ENCODE measurements at regions not wholly inside any gene's neighbourhood (a gene's known extent, or its start where the extent isn't known, plus 50 kb on each side); places are given as distances from the start of the nearest gene placed in this dataset.

DNA sequence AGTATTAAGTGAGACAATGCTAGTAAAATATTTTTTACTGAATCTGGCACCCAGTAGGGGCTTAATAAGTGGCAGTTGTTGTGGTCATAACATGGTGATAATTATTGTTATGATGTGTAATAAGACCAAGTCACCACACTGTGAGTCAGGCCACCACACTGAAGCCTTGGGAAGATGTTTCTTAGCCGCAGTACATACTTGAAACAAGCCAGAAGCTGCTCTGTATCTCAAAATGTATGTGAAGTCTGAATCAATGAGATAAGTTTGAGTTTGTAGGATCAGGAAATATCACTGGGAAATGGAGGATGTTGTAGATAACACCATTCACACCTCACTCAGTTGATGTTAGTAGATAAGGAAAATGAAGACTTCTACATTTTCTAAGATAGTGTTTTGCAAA, 51.3 kb upstream of the PTPN3 start:
- no peak for DNase-seq

DNA sequence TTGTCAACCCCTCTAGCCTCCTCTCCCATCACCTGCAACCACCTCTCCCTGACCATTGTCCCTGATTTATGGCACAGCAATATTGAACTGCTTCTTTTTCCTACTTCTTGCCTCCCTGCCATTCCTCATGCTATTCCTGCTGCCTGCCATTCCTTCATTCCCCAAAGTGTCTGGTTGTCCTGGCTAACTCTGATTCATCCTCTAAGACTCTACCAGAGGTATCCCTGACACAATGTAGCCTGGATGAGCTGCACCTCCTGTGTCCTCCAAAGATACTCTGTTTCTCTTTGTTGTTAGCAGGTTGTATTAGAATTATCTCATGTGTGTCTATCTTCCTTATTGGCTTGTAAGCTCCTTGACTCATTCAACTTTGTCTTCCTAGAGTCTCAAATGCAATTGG, 53.5 kb upstream of the PTPN3 start:
- no peak for DNase-seq

DNA sequence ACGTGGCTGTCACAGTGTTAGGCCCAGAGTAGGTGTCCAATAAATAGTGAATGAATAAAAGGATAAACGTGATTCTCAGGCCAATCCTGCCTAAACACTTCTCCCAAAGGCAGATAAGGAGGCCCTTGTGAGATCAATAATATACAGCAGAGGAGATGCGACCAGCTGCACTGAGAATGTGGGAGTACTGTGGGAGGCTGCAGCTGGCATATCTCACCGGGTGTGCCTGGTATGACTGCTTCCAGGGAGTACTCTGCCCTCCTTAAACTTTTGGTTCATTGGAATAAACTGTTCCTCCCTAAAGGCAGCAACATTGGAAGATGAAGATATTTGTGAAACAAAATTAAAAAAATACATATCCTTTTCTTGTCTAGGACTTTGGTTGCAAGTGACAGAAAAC, 57.1 kb upstream of the PTPN3 start:
- no peak for DNase-seq

DNA sequence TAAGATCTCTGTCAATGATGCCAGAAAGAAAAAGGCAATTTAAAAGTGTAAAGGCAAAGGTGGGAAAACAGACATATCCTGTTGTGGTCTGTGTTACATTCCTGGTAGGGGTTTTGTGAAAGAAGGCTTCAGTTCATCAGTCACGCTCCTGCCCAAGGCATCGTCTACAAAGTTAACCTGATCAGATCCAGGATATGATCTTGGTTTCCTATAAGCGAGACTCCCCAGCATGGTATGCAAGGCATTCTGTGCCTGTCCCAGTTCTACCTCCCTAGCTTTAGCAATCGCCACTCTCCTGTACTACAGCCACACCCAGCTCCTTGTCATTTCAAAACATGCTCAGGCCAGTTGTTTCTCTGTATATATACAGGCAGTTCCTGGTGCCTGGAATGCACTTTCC, 58.0 kb upstream of the PTPN3 start:
- no peak for DNase-seq

DNA sequence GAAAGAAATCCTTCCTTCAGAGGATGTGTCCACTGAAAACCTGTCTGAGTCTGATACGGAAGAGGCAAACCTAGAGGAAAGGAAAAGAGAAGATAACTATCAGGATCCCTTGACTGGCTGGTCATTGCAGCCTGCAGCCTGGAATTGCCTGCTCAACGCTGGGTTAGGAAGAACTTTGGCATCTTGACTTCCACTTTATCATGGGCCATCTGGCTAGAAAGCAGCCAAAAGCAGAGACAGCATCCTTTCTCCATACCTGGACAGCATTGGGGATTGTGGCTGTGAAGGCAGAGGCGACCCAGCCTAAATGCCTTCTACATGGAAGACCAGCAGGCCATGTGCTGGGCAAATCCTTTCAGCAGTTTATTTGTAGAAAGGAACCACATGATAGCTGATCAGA, 58.7 kb upstream of the PTPN3 start:
- no peak for DNase-seq

DNA sequence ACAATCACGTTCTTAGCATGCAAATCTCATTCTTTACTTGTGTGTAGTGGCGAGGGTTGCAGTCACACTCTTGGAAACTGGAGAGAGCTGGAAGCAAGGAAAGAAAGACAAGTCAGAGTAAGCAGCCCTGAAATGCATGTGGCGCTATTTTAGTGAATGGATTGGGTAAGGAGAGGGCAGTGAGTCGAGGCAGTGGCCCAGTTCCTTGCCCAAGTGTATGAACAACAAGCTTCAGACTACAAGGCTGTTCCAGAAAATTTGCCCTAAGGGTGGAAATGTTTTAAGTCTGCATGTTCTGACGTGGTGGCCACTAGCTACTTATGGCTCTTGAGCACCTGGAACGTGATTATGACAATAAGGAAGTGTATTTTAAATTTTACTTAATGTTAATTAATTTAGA, 59.4 kb upstream of the PTPN3 start:
- DNase-seq: no peak

DNA sequence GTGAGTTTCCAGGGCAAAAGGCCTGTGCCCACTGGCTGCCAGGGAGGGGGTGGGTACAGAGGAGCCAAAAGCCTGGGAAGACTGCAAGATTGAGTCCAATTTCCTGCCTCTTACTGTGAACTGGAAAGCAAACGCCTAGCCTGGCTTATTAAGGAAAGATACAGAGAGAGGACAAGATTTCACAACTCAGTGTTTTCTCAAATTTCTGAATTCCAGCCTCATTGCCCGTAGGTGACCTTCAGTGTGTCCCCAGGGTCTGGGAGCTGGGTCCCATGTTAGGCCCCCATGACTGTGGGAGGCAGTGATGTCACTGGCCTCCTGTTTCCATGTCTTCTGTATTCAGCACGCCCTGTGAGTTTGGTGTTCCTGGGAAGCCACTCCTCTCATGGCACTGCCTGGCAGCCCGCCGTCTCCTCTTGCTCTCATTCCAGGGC, 60.6 kb upstream of the PTPN3 start:
- no peak for DNase-seq

DNA sequence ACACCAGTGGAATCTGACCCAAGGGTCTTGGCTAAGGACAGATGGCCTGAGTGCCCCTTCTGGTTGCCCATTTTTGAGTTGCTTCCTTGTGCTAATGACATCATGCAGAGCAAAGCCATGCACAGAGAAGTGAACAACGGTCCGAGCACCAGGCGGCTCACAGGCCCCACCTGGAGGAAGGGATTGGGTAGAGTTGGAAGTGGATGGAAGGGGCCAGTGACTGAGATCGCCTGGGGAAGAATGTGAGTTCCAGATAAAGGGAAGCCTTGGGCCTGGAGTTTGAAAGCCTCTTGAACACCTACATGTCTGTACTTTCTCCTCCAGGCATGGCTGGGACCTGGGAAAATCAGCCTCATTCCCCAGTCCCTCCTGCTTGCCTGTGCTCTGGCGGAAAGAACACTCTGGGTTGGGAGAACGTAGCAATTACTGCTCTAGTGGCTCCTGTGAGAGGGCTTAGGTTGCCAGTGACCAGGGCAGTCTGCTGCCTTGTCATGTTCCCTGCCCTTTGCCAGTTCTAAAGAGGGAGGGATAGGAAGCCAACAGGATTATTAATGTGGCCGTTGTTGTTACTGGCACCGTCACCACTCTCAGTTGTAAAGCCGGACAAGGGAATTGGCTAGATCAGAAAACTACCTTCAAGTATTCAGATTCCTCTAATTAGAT, 62.5 kb upstream of the PTPN3 start:
- DNase-seq: no peak

DNA sequence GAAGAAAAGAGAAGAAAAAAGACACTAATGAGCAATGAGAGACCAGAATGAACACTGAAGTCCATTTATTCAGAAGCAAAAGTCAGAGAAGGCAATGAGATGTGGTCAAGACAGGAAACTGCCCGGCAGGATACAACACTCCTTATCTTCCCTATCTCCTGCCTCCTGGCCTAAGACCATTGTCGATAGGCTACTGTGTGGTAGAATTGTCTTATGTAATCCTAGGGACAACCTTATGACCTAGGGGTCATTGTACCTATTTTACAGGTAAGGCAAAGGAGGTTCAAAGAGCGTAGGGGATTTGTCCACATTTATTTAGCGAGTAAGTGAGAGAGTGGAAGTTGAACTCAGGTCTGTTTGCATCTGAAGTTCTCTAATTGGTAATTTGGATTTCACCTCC, 63.0 kb upstream of the PTPN3 start:
- no peak for DNase-seq

DNA sequence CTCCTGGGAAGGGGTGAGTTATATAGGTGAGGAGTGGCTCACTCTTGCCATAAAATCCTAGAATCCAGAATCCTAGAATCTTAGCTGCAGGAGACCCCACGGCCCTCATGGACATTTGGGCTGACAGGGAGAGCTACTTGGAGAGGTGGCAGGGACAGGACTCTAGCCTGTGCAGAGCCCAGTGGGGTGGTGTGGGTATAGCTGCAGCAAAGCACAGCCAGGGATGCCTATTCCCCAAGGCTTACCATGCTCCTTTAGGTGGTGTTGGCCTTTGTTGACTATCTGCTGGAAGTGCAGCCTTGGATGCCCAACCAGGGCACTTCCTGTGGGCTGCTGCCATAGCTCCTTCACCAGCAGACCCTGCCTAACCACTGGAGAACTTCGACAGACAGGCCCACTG, 70.0 kb upstream of the PTPN3 start:
- DNase-seq: no peak

DNA sequence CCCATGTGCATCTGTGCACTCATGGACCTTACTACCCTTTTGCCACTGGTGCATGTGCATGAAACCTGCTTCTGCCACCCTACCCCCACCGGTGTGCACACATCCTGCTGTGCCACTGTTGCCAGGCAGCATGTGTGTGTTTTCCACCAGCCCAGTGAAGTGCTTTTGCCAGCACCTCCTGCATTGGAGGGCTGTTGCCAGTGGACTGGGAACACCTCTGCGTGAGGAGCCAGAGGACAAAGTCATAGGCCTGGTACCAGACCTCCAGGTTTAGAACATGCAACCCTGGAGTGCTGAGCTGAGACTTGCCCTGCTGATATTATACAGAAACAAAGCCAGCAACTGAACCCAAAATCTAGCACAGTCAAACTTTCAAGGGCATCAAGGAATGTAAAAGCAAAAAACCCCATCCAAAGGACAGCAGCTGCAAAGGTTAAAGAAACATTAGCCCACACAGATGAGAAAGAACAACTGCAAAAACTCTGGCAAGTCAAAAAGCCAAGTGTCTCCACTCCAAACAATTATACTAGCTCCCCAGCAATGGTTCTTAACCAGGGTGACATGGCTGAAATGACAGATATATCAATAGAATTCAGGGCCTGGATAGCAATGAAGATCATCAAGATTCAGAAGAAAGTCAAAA, 70.6 kb upstream of the PTPN3 start:
- DNase-seq: no peak

DNA sequence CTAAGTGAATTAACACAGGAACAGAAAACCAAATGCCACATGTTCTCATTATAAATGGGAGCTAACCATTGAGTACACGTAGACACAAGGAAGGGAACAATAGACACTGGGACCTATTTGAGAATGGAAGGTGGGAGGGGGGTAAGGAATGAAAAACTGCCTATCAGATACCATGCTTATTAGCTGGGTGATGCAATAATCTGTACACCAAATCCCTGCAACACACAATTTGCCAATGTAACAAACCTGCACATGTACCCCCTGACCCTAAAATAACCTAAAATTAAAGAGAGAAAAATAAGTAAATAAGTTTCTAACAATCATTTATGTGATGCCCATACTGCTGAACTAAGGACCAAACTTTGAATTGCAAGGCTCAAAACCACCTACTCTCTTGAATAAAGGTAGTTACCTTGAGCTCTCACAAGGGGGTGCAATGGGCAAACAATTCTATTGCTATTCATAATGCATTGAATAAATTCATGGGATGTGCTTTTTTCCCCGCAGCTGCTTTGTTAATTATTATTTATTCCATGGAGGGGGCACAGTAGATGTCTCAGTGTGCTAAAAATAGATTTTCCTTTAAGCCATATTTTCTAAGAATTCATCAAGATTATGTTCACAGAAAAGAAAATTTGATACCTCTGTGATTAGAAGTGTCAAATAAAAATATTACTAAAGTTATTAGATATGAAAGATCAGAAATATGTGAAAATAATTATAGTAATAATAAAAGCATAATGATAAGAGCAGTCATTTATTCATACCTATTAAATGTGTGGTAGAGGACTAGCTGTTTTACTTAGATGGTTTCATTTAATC, 76.2 kb upstream of the PTPN3 start:
- DNase-seq: peak; percentile 10

DNA sequence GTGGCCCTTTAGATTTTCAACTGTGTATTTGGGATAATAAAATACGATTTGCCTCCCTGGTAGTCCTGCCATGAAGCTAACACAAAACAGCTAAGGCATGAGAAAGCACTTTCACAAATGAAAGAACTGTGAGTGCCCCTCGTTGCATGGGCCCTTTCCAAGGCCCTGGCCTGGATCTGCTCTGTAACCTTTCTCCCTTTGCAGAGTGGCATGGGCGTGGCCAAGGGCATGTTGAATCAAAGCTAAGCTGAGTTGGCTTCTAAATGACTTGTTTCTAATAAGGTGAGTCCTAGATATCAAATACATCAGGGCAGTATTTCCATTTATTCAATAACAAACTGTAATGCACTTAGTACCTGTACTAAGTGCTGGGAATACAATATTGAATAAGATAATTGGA, 78.7 kb upstream of the PTPN3 start:
- no peak for DNase-seq

DNA sequence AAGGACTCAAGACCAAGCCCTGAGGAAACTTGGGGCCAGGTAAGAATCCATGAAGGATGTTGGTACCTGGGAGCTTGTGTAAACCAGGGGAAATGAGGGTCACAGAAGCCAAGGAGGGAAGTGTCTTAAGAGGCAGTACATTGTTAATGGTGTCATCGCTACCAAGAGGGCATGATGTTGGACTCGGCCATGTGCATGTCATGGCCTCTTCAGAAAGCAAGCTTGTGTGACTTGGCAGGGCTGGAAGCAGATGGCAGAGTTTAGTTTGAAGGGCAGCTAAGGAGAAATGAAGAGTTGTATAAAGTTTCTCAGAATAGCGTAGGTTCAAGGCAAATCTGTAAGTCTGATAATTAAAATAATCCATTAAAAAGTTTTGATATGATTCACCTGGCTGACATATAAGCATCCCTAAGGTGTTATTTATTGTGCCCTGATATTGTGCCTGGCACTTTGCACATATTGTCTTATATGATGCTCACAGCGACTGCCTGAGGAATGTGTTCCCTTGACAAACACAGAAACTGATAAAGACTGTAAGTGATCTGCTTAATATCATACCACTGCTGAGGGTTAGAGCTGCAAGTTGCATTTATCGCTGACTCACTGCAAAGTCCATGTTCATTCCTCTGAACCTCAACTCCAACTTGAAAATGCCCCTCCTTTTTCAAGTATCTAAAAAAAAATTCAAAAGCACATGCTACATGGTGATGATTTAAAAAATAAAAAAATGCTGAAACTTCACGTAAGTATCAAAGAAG, 81.3 kb upstream of the PTPN3 start:
- no peak for DNase-seq

DNA sequence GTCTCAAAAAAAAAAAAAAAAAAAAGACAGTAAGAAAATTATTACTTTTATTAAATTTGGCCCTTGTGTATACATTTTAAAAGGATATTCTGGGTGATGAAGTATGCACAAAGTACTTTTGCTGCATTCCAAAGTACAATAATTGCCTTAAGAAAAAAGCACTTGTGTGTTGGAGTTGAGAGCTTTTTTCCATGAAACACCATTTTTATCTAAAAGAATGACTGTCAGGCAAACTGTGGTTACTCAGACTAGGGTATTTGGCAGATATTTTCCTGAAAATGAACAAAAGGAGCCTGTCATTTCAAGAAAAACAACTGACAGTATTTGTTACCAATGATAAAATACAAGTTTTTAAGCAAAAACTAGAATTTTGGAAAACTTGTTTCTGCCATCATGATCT, 84.3 kb upstream of the PTPN3 start:
- DNase-seq: no peak

DNA sequence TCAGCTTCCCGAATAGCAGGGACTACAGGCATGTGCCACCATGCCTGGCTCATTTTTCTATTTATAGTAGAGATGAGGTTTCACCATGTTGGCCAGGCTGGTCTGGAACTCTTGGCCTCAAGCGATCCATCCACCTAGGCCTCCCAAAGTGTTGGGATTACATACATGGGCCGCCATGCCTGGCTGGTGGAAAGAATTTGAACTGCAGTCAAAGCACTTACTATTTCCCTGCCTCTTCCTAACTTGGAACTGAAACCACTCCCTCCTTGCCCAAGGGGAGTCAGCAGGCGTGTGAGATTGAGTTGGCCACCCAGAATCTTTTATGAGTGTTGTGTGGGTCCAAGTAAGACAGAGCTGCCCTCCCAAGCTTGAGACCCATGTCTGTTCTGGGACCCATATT, 86.1 kb upstream of the PTPN3 start:
- no peak for DNase-seq

DNA sequence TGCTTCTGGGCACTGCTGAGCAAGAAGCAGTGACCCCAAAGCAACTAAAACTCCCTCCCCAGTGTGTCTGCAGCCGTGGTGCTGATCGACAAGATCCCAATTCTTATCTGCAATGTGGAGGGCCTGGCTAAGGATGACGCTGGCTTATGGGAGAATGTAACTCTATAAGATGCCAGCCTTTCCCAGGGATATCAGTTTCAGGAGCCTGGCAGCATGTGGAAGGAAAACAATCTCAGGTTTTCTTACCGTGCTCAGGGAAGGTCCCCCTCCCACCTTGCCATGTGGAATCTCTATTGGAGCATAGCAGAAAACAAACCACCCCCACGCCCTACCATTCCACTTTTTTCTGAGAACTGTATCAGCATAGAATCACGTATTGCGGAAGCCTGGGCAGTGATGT, 87.7 kb upstream of the PTPN3 start:
- no peak for DNase-seq

DNA sequence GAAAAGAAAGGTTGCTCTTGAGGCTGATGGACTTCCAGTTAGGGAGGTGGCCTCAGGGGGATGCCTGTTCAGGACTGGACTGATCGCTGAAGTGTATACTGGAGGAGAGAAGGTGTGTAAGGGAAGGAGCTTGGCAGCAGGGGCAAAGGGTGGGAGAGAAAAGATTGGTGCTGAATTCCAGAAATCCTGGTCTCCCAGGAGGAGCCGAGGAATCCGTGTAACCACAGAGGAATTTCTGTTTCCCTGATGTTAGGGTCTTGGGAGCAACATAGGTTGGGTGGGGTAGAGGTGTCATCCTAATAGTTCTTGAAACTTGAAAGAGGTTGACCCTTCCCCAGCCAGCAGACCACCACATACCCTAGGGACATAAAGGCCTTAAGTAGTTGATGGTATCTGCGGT, 88.9 kb upstream of the PTPN3 start:
- no peak for DNase-seq

DNA sequence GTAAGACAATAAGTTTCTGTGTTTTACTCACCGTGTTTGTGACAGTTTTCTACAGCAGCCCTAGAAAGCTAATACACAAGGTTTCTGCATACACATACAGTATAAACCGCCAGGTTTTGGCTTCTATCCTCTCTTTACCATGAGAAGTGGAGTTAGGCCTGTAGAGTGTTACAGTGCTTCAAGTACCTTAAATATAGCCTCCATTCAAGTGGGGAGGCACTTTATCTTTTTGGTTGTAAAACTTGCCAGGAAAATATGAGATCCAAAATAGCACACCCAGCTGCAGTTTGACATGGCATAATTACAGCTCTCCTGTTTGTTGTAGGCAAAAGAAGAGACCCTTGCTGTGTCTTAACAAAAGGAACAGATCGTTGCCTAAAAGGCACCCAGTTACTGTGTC, 90.3 kb upstream of the PTPN3 start:
- DNase-seq: no peak

DNA sequence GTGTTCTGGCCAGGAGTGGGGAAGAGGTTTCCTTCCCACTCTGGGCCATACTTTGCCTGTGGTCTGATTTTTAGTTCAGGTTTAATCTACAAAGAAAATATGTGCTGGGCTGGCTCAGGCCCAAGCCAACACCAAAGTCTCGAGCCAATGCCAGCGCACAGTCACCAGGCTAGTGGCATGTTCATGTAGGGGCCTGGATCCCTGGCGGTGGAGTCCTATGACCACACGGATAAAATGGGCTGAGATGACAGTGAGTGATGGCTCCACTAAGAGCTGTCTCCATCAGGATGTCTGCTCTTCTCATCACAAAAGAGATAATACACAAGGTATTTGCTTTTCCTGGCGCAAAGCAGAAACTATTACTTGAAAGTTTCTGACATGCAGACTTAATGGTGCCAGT, 92.9 kb upstream of the PTPN3 start:
- DNase-seq: no peak

DNA sequence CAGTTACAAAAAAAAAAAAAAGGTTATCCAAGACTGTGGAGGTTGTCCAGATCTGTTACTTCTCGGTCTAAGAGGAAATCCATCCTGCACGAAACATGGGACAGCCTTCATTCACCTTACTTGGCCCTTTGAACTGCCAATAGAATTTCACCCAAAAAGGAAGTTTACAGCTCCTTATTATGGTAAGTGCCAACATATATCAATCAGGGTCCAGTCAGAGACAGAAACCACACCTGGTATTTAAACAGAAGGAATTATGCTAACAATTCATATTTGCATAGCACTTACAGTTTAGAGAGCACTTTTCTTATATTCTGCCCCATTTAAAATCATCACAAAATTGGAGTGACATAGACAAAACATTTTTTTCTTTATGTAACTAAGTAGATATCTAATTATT, 93.6 kb upstream of the PTPN3 start:
- DNase-seq: no peak

DNA sequence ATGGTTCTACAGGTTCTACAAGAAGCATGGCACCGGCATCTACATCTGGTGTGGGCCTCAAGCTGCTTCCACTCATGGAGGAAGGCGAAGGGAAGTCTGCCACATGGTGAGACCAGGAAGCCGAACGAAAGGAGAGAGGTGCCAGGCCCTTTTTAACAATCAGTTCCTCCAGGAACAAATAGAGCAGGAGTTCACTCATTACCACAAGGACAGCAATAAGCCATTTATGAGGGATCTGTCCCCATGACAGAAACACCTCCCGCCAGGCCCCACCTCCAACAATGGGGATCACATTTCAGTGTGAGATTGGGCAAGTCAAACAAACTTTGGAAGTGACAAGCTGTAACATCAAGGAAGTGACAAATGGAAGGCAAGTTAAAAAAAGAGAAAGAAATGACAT, 95.5 kb upstream of the PTPN3 start:
- DNase-seq: no peak

DNA sequence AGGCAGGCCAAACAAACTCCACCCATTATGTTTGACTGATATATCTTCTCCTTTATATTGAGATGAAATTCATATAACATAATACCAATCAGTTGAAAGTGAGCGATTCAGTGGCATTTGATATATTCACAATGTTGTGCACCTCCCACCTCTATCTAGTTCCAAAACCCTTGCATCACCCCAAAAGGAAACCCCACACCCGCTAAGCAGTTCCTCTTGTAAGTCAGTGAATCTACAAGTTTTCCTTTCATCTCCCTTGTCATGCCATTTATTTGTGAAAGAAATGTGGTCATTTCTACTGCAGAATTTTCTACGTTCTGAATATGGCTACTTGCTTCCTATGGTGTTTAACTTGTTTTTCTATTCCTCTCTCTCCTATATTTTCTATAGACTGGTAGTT, 99.4 kb upstream of the PTPN3 start:
- no peak for DNase-seq

DNA sequence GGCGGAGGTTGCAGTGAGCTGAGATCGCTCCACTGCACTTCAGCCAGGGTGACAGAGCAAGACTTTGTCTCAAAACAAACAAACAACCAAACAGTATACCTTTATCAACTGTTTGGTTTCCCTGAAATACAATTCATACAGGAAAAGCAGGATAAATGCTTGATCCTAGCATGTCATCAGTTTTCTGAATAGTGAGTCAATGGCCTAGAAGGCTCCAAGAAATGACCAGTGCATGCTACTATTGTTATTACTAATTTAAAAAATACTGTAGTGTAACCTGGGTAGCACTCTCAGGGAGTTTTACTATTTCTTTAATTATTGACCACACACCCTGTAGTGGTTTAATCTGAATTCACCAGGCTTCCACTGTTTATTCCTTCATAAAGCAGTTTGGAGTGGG, 101.0 kb upstream of the PTPN3 start:
- DNase-seq: no peak

All from CD4-positive, alpha-beta T cell treated with Interleukin-17A for 1 hour (primary cell).